SK-N-SH (cell line): ENCODE measurements at regions not wholly inside any gene's neighbourhood (a gene's known extent, or its start where the extent isn't known, plus 50 kb on each side); places are given as distances from the start of the nearest gene placed in this dataset.

Experiments
- CTCF ChIA-PET: fragments of 300-600, 350-600 bp; formaldehyde crosslinking; extraction: SDS; loops from one replicate; lab custom pipeline; 2021; lab: Yijun Ruan, JAX
- POLR2A ChIA-PET: fragments of 350-600 bp; sonication (Branson Sonifier 250); formaldehyde crosslinking; extraction: SDS; loops from one replicate; lab custom pipeline; 2020; ENCODE audit warnings: antibody characterized with exemption, inconsistent platforms; lab: Yijun Ruan, JAX
- DNase-seq: peaks from one replicate; pipeline ENCODE4 v3.0.0; 2012
- H2AFZ ChIP-seq: fragments of 200-600 bp; sonication (generic); 2 replicates; pipeline ENCODE4 v1.8.1; 2016; ENCODE audit warnings: antibody characterized with exemption, mild to moderate bottlenecking, low read depth
- H3F3A ChIP-seq: fragments of 200-600 bp; sonication (generic); replicated peaks from 2 replicates; pipeline ENCODE3; 2016; ENCODE audit warnings: antibody characterized with exemption, mild to moderate bottlenecking; ENCODE audit not compliant: insufficient read depth
- H3K27ac ChIP-seq, 2 experiments: fragments of 200-500 bp in 1 of 2; fragments of 200-600 bp in 1 of 2; sonication (Bioruptor generic) in 1 of 2; sonication (generic), shearing (Covaris generic) in 1 of 2; 2 replicates each; pipeline versions ENCODE4 v1.5.1 to v1.6.1; 2014 to 2016; ENCODE audit warnings: low read depth in 2 of 2, inconsistent platforms in 1 of 2, low read length in 1 of 2, mild to moderate bottlenecking in 1 of 2, mixed read lengths in 1 of 2
- H3K27me3 ChIP-seq: fragments of 200-600 bp; sonication (generic), shearing (Covaris generic); 2 replicates; pipeline ENCODE4 v1.6.1; 2016; ENCODE audit warnings: mixed run types; ENCODE audit not compliant: insufficient read depth
- H3K36me3 ChIP-seq, 2 experiments: fragments of 200-500 bp in 1 of 2; fragments of 200-600 bp in 1 of 2; sonication (Bioruptor generic) in 1 of 2; sonication (generic) in 1 of 2; replicated peaks in 1 of 2; 2 replicates each; pipeline versions ENCODE3 to v1.5.1; 2014 to 2016; ENCODE audit warnings: low read length in 1 of 2, mild to moderate bottlenecking in 1 of 2; ENCODE audit not compliant: insufficient read depth in 2 of 2, control insufficient read depth in 1 of 2
- H3K4me1 ChIP-seq, 2 experiments: fragments of 200-500 bp in 1 of 2; fragments of 200-600 bp in 1 of 2; sonication (Bioruptor generic) in 1 of 2; sonication (generic), shearing (Covaris generic) in 1 of 2; 2 replicates each; pipeline versions ENCODE4 v1.5.1 to v1.6.1; 2014 to 2016; ENCODE audit warnings: low read depth in 1 of 2, low read length in 1 of 2, mixed run types in 1 of 2; ENCODE audit not compliant: insufficient read depth in 2 of 2, control insufficient read depth in 1 of 2
- H3K4me2 ChIP-seq: fragments of 200-600 bp; sonication (generic), shearing (Covaris generic); 2 replicates; pipeline ENCODE4 v1.6.1; 2017; ENCODE audit warnings: mixed run types
- H3K4me3 ChIP-seq, 2 experiments: fragments of 200-500 bp in 1 of 2; fragments of 200-600 bp in 1 of 2; sonication (Bioruptor generic) in 1 of 2; sonication (generic), shearing (Covaris generic) in 1 of 2; 2 replicates each; pipeline versions ENCODE4 v1.5.1 to v1.8.1; 2014 to 2016; ENCODE audit warnings: low read depth in 2 of 2, inconsistent platforms in 1 of 2, low read length in 1 of 2, mild to moderate bottlenecking in 1 of 2, mixed read lengths in 1 of 2, moderate library complexity in 1 of 2
- H3K79me2 ChIP-seq: fragments of 200-600 bp; sonication (generic); 2 replicates; pipeline ENCODE4 v1.8.1; 2017; ENCODE audit warnings: mild to moderate bottlenecking; ENCODE audit not compliant: insufficient read depth
- H3K9ac ChIP-seq: fragments of 200-600 bp; sonication (generic); 2 replicates; pipeline ENCODE4 v1.6.1; 2017; ENCODE audit warnings: mixed run types
- H3K9me2 ChIP-seq: fragments of 200-600 bp; sonication (generic); 2 replicates; pipeline ENCODE4 v1.6.1; 2017; ENCODE audit warnings: mixed run types
- H3K9me3 ChIP-seq: fragments of 200-600 bp; sonication (generic); 2 replicates; pipeline ENCODE4 v1.6.1; 2017; ENCODE audit warnings: mixed run types, mild to moderate bottlenecking, moderate library complexity
- H4K20me1 ChIP-seq: fragments of 200-600 bp; sonication (generic); 2 replicates; pipeline ENCODE4 v1.6.1; 2017; ENCODE audit warnings: mild to moderate bottlenecking, mixed run types; ENCODE audit not compliant: insufficient read depth
- ELF1 ChIP-seq: IDR thresholded peaks from 2 replicates; pipeline ENCODE4 v1.4.0; 2012
- EP300 ChIP-seq, 2 experiments: IDR thresholded peaks; 2 replicates each; pipeline versions ENCODE4 v1.4.0 to v1.6.1; 2012; ENCODE audit warnings: borderline replicate concordance in 1 of 2, low read depth in 1 of 2, low read length in 1 of 2
- EZH2phosphoT487 ChIP-seq: fragments of 200-600 bp; sonication (generic); IDR thresholded peaks from 2 replicates; pipeline ENCODE4 v1.6.1; 2017; ENCODE audit warnings: low read depth, mixed run types, mild to moderate bottlenecking, antibody characterized with exemption, moderate library complexity, borderline replicate concordance
- FOXJ3 ChIP-seq: sonication (generic); formaldehyde crosslinking; IDR thresholded peaks from 2 replicates; pipeline ENCODE4 v1.5.1; 2020; ENCODE audit warnings: mild to moderate bottlenecking, missing genetic modification reagents
- GABPA ChIP-seq: IDR thresholded peaks from 2 replicates; pipeline ENCODE4 v1.4.0; 2012; ENCODE audit warnings: low read depth, mild to moderate bottlenecking
- GATA2 ChIP-seq: sonication (generic); formaldehyde crosslinking; IDR thresholded peaks from 2 replicates; pipeline ENCODE4 v1.5.0; 2020; ENCODE audit warnings: mild to moderate bottlenecking, missing genetic modification reagents
- JUND ChIP-seq: IDR thresholded peaks from 2 replicates; pipeline ENCODE4 v1.4.0; 2012
- MEF2A ChIP-seq: IDR thresholded peaks from 2 replicates; pipeline ENCODE4 v1.4.0; 2012; ENCODE audit warnings: low read depth, borderline replicate concordance
- NFIC ChIP-seq: IDR thresholded peaks from 2 replicates; pipeline ENCODE4 v1.4.0; 2012; ENCODE audit warnings: borderline replicate concordance
- RFX5 ChIP-seq: IDR thresholded peaks from 2 replicates; pipeline ENCODE4 v1.6.1; 2012; ENCODE audit warnings: mild to moderate bottlenecking, improper control_type of control experiment, low read length
- RXRA ChIP-seq: IDR thresholded peaks from 2 replicates; pipeline ENCODE4 v1.4.0; 2012; ENCODE audit warnings: low read depth, mild to moderate bottlenecking, borderline replicate concordance
- SIN3A ChIP-seq: IDR thresholded peaks from 2 replicates; pipeline ENCODE4 v1.6.1; 2012; ENCODE audit warnings: low read depth, mild to moderate bottlenecking, low read length, moderate library complexity, borderline replicate concordance
- TAF1 ChIP-seq: IDR thresholded peaks from 2 replicates; pipeline ENCODE4 v1.6.1; 2012; ENCODE audit warnings: low read depth, mild to moderate bottlenecking, low read length, moderate library complexity, borderline replicate concordance
- WGBS: methylation state at CpG from one replicate; pipeline ENCODE4 v1.1.6; 2017; ENCODE audit warnings: low lambda C conversion rate; 5-methylcytosine and 5-hydroxymethylcytosine counted together
- TF ChIP-seq, protein P1 (sequence below): fragments of 200-600 bp; sonication (generic); IDR thresholded peaks from 2 replicates; pipeline ENCODE4 v1.6.1; 2017; ENCODE audit warnings: antibody characterized with exemption, mild to moderate bottlenecking, moderate library complexity
- TF ChIP-seq, protein P2 (sequence below): IDR thresholded peaks from 2 replicates; pipeline ENCODE4; 2012
- TF ChIP-seq, protein P3 (sequence below): IDR thresholded peaks from 2 replicates; pipeline ENCODE4 v1.4.0; 2012; ENCODE audit warnings: low read depth, borderline replicate concordance

DNA sequence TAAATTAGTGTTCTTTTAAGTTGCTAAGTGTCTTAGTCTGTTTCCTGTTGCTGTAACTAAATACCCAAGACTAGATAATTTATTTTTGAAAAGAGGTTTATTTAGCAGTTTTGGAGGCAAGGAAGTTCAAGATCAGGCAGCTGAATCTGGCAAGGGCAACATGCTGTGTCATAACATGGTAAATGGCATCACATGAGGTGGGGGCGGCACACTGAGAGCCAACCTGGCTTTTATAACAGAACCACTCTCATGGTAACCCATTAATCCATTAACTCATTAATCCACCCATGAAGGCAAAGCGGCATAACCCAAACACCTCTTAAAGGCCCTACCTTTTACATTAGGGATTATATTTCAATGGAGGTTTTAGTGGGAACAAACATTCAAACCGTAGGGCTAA, 182.2 kb upstream of the GATB start (continued):
- TF ChIP-seq, protein P1, sequence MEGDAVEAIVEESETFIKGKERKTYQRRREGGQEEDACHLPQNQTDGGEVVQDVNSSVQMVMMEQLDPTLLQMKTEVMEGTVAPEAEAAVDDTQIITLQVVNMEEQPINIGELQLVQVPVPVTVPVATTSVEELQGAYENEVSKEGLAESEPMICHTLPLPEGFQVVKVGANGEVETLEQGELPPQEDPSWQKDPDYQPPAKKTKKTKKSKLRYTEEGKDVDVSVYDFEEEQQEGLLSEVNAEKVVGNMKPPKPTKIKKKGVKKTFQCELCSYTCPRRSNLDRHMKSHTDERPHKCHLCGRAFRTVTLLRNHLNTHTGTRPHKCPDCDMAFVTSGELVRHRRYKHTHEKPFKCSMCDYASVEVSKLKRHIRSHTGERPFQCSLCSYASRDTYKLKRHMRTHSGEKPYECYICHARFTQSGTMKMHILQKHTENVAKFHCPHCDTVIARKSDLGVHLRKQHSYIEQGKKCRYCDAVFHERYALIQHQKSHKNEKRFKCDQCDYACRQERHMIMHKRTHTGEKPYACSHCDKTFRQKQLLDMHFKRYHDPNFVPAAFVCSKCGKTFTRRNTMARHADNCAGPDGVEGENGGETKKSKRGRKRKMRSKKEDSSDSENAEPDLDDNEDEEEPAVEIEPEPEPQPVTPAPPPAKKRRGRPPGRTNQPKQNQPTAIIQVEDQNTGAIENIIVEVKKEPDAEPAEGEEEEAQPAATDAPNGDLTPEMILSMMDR = no peak

DNA sequence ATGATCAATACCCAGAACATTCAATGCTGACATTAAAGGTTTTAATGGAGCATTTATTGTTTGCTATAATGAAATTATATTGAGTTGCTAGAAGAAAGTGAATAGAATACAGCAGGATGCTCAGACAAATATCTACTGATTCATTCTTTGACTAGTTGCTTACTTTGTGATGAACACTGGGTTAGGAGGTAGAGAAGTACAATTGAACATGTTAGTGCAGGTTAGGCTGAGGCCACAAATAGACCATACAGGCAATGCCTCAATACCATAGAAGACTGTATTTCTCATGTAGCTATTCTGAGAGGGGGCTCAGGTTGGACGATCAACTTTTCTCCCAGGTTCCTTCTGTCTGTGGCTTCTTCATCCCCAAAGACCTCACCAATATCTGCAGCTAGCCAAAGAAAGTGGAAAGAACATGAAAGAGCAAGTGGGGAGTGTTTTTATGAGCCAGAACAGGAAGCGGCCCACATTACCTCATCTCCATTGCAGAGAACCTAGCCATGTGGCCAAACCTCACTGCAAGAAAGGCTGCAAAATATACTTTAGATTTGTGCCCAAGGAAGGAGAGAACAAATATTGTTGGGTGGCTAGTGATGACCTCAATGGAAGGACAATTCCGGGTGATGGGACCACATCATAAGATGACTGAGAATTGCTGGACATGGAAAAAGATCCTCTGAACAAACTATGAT, 180.3 kb upstream of the GATB start:
- TF ChIP-seq, protein P1 = no peak
- TF ChIP-seq JUND = no peak
- no peak for TF ChIP-seq ELF1
- no peak for TF ChIP-seq NFIC
- TF ChIP-seq, protein P2, sequence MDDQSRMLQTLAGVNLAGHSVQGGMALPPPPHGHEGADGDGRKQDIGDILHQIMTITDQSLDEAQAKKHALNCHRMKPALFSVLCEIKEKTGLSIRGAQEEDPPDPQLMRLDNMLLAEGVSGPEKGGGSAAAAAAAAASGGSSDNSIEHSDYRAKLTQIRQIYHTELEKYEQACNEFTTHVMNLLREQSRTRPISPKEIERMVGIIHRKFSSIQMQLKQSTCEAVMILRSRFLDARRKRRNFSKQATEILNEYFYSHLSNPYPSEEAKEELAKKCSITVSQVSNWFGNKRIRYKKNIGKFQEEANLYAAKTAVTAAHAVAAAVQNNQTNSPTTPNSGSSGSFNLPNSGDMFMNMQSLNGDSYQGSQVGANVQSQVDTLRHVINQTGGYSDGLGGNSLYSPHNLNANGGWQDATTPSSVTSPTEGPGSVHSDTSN = no peak
- no peak for TF ChIP-seq EP300 (IDR thresholded peaks at IDR 0.05; ENCODE audit: borderline replicate concordance in 1 of 2, low read depth in 1 of 2, low read length in 1 of 2)
- no peak for TF ChIP-seq TAF1
- no peak for TF ChIP-seq SIN3A
- no peak for TF ChIP-seq RFX5
- no peak for TF ChIP-seq EZH2phosphoT487
- no peak for TF ChIP-seq MEF2A
- TF ChIP-seq GABPA = no peak
- TF ChIP-seq GATA2 (CRISPR knock-in tag) = no peak
- TF ChIP-seq FOXJ3 = no peak
- no peak for TF ChIP-seq RXRA
- TF ChIP-seq, protein P3, sequence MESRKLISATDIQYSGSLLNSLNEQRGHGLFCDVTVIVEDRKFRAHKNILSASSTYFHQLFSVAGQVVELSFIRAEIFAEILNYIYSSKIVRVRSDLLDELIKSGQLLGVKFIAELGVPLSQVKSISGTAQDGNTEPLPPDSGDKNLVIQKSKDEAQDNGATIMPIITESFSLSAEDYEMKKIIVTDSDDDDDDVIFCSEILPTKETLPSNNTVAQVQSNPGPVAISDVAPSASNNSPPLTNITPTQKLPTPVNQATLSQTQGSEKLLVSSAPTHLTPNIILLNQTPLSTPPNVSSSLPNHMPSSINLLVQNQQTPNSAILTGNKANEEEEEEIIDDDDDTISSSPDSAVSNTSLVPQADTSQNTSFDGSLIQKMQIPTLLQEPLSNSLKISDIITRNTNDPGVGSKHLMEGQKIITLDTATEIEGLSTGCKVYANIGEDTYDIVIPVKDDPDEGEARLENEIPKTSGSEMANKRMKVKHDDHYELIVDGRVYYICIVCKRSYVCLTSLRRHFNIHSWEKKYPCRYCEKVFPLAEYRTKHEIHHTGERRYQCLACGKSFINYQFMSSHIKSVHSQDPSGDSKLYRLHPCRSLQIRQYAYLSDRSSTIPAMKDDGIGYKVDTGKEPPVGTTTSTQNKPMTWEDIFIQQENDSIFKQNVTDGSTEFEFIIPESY = no peak
- no peak overlapping the region for H3K4me3 ChIP-seq
- no peaks in the 10 kb centered on the region for H3K79me2 ChIP-seq
- no peak overlapping the region for H3K27ac ChIP-seq
- no peak overlapping the region for H3K9ac ChIP-seq
- H3F3A ChIP-seq = no peaks in the 10 kb centered on the region
- no peak overlapping the region for H2AFZ ChIP-seq
- 53% methylated on average over 3 of the region's 3 CpGs for WGBS
- H4K20me1 ChIP-seq = no peaks in the 10 kb centered on the region
- no peak overlapping the region for H3K4me2 ChIP-seq
- no peak for DNase-seq
- no peaks in the 10 kb centered on the region for H3K9me2 ChIP-seq
- H3K9me3 ChIP-seq = no peaks in the 10 kb centered on the region
- ChIA-PET POLR2A (no interaction called here), CTCF (no interaction called here)
- no peaks in the 10 kb centered on the region for H3K4me1 ChIP-seq
- H3K36me3 ChIP-seq = no peaks in the 10 kb centered on the region
- H3K27me3 ChIP-seq = no peaks in the 10 kb centered on the region
